DMS53 (cell line): ENCODE measurements at regions not wholly inside any gene's neighbourhood (a gene's known extent, or its start where the extent isn't known, plus 50 kb on each side); places are given as distances from the start of the nearest gene placed in this dataset.
"Not testable (repeated sequence)": the region's sequence is repeated elsewhere in the genome, so short reads cannot be mapped to it uniquely, and the experiment has no call there.

Source experiments
- DNase-seq: peaks from one replicate; lab custom pipeline; 2025; lab: John Stamatoyannopoulos, UW

DNA sequence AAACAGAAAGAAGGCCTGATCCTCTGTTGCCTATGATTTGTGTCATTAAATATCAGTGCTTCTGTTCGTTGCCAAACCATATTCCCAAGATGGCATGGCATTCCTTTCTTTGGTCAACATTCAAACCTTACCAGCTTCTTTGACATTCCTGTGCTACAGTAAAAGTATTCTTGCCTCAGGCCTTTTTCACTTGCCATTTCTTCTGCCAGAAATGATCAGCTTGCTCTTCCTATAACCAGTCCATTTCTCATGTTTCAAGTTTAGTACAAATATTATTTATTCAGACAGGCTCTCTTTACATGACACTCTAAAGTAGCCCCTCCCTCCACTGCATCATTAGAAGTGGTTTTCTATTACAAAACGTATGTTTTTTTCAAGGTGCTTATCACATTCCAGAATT, 278.3 kb downstream of the KCNJ2 start:
- peak; percentile 41 for DNase-seq

DNA sequence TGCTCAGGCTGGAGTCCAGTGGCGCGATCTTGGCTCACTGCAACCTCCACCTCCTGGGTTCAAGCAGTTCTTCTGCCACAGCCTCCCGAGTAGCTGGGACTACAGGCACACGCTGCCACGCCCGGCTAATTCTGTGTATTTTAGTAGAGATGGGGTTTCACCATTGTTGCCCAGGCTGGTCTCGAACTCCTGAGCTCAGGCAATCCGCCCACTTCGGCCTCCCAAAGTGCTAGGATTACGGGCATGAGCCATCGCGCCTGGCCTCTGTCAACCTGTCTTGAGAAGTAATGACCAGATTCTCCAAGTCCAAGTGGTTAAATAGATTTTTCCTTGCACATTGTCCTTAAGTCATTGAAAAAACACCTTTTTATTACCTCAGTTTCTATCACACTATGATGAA, 283.7 kb downstream of the KCNJ2 start:
- not testable (repeated sequence) for DNase-seq

DNA sequence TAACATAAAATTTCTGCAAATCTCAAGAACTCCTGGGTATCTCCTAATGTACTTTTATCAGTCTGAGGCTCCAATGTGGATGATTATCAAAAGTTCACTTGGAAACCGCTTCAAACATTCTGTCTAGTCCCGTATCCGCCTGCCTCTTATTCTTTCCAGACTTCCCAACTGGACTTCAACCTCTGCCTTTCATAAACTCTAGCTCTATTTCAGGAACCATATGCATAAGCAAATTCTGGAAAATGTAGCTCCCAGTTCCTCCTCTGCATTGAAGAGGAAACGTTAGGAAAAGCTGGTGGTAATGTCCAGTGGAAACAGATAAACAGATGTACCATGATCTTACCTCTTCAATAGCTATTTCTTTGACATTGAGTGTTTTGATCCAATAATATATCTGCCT, 285.0 kb downstream of the KCNJ2 start:
- DNase-seq: no peak

DNA sequence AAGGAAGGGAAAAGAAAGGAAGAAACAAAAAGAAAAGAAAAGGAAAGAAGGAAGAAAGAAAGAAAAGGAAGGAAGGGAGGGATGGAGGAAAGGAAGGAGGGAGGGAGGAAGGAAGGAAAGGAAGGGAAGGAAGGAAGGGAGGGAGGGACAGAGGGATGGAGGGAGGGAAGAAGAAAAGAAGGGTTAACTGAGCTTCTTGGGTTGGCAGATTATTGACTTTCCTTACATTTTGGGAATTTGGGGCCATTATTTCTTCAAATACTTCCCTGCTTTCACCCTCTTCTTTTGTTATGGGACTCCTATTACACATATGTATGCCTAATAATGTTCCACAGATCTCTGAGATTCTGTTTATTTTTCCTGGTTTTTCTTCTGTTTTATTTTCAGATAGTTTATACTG, 285.6 kb downstream of the KCNJ2 start:
- no peak for DNase-seq

DNA sequence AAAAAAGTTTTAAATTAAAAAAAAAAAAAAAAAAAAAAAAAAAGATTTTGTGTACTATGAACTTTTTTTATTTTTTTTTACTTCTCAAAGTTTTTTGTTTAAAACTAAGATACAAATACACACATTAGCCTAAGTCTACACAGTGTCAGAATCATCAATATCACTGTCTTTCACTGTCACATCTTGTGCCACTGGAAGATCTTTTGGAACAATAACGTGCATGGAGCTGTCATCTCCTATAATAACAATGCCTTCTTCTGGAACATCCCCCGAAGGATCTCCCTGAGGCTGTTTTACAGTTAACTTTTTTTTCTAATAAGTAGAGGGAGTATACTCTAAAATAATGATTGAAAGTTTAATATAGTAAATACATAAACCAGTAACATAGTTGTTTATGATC, 295.7 kb downstream of the KCNJ2 start:
- DNase-seq: no peak

DNA sequence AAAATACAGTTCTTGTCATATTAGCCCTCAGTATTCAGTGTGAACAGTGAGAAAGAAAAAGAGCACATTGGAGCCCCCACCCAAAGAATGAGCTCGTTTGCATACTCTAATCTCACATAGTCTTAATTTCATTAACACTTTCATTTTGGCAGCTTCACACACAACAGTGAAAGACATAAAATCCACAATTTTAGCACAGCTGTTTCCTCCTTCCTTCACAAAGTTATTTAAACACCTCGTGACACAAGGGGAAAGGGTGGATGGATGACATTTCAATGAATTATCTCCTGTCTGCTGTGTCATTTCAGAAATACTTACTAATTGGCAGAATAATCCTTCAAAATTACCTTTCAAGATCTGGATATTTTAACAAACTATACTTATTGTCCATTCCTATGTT, 299.3 kb downstream of the KCNJ2 start:
- DNase-seq: no peak

DNA sequence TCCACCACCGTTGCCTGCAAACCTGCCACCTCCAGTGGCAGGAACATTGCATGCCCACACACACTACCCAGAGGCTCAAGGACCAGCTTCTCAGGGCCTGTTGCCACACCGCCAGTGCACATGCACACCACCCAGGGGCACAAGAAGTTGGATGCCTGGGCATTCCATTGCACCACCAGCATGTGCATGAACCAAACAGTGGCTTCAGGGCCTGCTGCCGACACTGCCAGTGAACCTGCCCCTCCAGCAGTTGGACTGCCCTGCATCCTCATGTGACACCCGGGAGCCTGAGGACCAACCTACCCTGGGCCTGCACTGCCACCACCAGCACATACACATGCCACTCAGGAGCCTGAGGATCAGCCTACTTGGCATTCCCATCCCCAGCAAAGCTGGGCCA, 303.7 kb downstream of the KCNJ2 start:
- DNase-seq: no peak

DNA sequence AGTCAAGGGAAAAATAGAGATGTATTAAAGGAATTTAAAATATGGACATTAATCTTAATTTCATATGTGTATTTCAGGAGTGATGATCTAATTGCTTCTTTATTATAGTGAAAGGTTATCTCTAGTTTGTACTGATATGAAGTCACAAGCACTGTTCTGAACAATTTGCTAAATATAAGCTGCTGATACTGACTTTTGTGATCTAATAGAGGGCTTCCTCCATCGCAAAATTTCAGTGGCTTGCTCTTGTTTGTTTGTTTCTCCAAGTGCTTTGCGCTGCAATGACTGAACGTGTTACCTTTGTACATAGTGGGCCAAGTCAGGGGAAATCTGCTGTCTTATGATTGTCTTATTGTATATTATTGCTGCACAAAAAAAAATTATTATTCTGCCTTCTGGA, 307.0 kb downstream of the KCNJ2 start:
- DNase-seq: no peak

DNA sequence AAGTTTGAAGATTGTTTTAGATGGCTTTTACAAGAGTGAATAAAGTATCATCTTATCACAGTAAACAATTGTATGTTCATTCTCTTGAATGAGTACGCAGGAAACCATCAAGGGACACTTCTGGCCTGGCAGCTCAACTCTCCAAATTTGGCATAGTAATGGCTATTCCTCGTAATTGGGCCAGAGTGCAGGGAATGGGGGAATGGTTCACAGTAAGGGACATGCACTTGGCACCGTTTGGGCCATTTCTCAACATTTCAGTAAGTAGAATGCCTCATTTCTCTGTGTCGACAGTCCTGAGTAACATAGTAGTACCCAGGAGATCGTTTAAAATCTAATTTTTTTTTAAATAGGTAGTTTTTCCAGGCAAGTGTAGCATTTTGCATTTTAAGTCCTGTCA, 309.6 kb downstream of the KCNJ2 start:
- no peak for DNase-seq

DNA sequence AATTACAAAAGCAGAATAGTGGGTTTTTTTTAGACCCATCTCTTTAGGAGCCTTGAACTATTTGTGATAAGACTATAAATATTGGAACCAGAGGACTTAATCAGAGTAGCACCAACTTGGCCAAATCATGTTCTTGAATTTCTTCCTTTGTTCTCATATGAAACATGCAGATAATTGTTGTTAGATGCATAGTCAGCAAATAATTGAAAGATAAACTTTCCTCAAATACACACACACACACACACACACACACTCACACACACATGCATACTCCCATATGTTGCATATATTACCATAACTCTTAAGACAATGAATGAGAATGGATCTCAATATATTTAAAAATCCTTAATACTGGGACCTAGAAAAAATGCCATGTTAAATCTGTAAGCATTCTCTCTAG, 310.4 kb downstream of the KCNJ2 start:
- DNase-seq: no peak

DNA sequence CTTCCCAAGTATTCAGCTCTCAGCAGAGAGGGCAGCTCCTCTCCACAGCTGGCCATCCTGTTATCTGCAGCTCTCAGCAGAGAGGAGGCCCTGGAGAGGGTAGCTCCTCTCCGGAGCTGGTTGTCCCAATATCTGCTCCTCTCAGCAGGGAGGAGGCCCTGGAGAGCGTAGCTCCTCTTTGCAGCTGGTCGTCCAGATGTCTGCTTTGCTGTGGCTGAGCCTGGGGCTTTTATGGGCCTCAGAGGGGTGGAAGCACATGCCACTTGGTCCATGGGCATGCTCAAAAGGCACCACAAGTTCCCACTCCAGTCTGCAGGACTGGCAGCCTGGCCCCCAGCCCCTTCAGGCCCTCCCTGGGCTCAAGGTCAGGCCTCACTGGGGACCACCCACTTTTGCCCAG, 314.3 kb downstream of the KCNJ2 start:
- DNase-seq: peak; percentile 31

DNA sequence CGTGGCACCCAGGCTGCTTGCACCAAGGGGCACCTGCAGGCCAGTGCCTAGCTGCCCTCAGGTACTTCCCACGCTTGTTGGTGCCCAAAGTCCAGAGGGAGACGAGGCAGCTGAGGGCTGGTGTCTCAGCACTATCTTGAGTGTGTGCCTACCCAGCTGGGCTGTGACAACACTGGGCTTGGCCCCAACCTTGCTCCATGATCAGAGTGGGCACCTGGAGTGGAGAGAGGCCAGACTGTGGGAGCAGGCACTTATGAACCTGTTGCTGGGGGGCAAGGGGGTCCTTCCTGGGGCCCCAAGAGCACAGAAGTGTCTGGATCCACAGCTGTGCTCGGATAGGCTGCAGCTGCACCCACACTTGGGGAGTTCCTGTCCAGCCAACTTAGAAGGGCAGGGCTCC, 314.7 kb downstream of the KCNJ2 start:
- DNase-seq: no peak

DNA sequence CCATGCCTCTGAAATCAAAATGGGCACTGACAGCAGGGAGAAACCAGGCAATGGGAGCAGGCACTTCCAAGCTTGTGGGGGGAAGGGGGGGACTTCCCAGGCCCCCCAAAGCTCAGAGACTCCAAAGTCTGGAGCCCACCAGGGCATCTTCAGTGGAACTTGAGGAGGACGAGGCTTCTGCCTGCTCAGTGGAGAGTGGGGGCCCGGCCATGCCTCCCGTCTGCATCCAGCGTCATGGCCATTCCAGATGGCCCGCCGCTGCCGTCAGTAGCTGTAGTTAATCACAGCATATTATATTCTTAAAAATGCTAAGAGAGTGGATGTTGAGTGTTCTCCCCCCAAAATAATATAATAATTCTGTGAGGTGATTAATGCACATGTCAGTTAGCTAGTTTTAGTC, 315.2 kb downstream of the KCNJ2 start:
- no peak for DNase-seq

DNA sequence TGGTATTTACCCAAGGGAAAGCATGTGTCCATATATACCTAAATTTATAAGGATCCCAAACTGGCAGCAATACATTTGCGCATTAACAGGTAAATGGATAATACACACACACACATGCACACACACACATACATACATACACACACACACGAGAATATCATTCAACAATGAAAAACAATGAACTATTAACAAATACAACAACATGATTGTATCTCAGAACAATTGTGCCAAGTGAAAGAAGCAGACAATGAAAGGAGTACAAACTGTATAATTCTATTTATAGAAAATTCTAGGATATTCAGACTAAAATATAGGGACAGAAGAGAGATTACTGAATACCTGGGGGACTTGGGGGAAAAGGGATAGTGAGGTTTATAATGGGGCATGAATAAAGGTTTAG, 323.0 kb downstream of the KCNJ2 start:
- no peak for DNase-seq

DNA sequence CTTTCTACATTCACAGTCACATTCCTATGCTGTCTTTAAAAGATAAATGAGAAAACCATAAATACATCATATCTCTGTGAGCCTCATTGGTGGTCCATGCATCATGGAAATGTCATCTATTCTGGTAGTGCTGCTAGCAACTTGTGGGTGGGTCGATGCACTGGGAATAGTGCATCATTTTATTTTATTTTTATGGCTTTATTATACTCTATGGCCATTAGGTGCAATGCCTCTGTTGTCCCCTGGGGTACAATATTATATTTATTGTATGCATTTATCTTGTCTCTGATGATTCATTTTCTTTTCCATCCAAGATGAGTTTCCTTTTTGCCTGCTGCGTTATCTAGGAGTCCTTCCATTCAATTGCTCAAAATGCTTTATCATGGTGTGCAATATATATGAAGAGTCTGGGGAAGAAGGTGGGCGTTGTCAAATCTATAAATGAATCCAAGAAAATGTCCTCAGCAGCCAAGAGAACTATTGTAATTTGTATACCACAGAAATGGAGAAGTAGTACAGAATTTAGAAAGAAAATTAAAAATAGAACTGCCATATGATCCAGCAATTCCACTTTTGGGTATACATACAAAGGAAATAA, 324.0 kb downstream of the KCNJ2 start:
- DNase-seq: no peak

DNA sequence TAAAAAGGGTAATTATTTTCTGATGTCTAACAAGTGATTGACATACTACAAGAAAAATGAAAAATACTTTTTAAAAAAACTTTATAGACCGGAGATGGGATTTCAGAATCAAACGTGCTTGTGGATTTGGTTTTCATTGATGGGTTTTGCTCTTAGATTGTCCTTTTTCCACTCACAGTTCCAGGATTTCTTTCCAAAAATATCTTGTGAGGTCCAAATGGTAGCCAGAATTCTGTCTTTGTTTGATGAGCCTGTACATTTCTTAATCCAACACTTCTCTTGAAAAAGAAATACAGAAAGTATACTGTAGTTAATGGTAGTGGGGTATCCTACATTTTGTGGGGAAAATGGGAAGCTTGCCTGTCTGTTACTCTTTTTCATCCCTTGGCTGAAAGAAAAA, 329.3 kb downstream of the KCNJ2 start:
- no peak for DNase-seq

DNA sequence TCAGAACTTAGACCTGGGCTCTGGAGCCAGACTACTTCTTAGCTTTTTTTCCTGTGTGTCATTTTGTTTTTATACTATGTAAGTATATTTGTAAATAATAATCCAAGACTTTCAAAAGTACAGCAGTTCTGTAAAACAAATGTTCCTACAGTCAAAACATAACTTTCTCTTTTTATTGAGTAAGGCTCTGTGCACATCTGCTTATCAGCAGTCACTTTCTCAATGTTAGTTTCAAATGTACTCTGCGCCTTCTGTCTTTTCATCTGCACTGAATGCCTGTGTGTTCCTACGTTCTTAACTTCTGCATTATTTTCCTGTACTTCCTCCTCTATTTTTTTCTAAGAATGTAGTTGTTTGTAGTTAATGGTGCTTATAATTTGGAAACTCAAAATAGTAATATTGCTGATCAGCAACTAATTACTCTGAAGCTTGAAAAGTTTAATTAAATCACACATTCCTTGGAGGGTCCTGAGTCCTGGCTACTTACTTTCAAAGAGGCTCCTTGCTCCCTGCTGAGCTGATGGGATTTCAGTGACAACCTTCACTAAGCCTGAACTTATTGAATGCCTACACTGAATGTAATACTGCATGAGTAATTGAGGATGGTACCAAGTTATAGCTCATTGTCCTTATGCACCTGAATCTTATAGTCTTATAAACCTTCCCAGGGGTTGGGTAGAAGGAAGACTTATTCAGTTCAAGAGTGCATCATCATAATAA, 329.9 kb downstream of the KCNJ2 start:
- DNase-seq: no peak

DNA sequence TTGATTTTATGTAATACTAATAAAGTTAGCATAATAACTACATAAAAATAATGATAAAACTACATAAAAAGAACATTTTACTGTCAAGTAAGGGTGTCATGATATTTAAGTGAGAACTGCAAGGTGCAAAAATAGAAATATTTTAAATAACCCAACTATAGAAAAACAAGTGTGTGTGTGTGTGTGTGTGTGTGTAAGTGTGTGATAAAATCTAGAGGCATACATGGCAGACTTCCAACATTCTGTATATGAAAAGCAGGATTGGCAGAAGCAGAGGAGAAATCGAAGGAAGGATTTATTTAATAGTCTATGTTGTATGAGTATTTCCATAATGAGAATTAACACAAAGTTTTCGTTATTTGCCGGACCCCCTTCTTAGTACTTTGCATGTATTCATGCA, 334.1 kb downstream of the KCNJ2 start:
- DNase-seq: no peak

DNA sequence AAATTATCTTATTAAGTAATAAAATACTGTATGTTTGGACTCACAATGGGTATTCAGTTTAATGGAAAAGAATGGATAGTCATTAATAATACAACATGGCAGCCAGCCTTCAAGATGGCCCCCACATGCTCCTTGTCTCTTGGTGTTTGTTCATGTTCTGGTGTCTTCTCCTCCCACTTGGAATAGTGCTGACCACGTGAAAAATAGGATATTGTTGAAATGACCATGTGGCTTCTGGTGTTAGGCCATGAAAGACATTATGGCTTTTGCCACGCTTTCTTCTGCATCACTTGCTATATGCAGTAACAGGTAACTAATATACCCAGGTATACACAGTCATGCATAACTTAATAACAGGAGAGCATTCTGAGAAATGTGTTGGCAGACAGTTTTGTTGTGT, 341.0 kb downstream of the KCNJ2 start:
- no peak for DNase-seq

DNA sequence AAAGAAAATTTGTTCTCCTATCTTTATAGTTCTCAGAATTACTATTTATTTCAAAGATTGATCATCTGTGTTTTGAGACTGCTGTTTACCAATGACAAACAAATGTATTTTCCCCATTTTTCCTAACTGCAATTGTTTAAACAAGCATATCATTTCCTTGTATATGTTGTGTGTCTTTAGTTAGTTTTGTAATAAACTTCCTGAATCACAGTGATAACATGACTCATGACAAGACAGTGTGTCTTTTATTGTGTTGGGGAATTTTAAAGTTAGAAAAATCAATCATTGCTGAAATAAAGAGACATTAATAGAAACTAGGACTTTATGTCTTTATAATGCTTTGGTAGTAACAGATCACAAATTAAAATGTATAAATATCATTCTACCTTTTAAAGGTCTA, 348.5 kb downstream of the KCNJ2 start:
- DNase-seq: peak; percentile 37

DNA sequence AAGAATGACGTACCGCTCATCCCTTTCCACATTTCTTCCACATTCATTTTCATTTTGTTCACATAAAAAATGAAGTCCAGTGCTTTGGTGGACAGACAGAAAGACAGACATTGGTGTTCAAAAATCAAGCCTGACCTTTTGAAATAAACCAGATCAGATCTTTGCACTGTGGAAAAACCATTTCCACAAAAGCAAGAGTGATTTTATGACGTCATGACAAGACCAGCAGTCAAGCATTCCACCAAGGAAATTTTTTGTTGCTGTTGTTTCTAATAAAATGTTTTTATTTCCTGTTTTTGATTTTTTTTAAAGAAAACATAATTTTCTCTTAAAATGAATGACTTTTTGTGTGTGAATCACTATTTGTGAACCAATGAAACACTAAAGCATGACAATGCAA, 350.0 kb downstream of the KCNJ2 start:
- no peak for DNase-seq

DNA sequence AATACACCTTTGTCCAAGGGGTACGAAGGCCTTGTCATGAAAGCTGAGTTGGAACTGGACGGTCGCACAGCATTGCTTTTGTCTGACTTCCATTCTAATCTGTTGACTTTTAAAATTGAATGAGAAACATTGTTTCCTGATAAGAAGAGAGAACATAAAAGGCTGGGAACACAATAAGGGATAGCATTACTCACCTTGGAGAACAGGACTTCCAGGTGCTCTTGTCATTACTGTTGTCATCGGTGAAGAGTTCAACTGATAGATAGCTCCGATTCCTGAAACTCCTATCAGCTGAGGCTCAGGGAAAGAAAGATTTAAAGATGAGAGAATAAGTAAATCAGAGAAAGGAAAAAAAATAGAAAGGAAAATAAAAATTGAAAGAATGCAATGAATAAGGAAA, 351.1 kb downstream of the KCNJ2 start:
- peak; percentile 48 for DNase-seq

DNA sequence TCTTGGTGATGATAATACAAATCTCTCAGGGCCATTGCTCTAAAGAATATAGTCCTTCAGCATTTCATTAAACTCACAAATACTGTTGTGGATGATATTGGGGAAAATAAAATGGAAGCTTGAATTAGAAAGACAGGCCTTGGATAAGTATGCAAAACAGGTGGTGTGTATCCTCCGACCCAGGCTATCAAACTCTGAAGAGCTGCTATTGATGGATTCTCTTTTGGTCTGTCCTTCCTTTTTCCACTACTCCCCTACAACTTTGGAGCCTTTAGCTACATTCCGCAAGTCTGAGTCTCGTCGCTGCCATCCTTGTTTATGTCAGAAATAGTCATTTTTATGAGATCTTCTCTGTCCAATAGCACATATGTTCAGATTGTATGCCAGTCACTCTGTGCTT, 351.6 kb downstream of the KCNJ2 start:
- no peak for DNase-seq

DNA sequence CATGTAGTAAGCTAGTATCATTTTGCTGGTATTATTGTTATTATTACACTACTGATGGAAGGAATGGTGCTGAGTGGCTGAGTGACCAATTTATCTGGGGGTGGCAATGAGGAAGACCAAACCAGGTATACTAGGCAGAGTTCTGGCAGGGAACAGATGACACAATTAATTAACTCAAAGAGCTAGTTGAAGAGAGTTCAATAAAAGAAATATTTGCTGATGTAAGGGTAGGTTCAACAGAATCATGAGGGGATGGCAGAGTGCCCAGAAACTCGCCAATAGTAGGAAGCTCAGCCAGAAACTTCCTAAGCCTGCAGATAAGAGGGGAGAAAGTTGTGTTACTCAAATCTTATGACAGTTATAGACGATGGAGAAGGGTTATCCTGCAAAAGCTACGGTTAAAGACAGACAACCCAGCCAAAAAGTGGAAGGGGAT, 352.5 kb downstream of the KCNJ2 start:
- no peak for DNase-seq
